KMS-11 (cell line): ENCODE measurements at regions not wholly inside any gene's neighbourhood (a gene's known extent, or its start where the extent isn't known, plus 50 kb on each side); places are given as distances from the start of the nearest gene placed in this dataset.

ENCODE experiments used
- H2AFZ ChIP-seq: fragments of 200-600 bp; sonication (generic); 2 replicates; pipeline ENCODE4 v1.6.1; 2016; ENCODE audit warnings: antibody characterized with exemption, mixed run types, low read depth
- H3K27ac ChIP-seq: fragments of 200-600 bp; sonication (generic); 2 replicates; pipeline ENCODE4 v1.6.1; 2016; ENCODE audit warnings: mild to moderate bottlenecking, mixed run types
- H3K27me3 ChIP-seq: fragments of 200-600 bp; sonication (generic); 2 replicates; pipeline ENCODE4 v1.6.1; 2017; ENCODE audit warnings: mild to moderate bottlenecking, low read depth, mixed run types, moderate library complexity; ENCODE audit not compliant: insufficient read depth
- H3K36me3 ChIP-seq: fragments of 200-600 bp; sonication (generic); 2 replicates; pipeline ENCODE4 v1.6.1; 2017; ENCODE audit warnings: mild to moderate bottlenecking, mixed run types; ENCODE audit not compliant: insufficient read depth
- H3K4me1 ChIP-seq: fragments of 200-600 bp; sonication (generic); 2 replicates; pipeline ENCODE4 v1.6.1; 2016; ENCODE audit warnings: mild to moderate bottlenecking, low read depth, mixed run types; ENCODE audit not compliant: poor library complexity, severe bottlenecking
- H3K4me2 ChIP-seq: fragments of 200-600 bp; sonication (generic); 2 replicates; pipeline ENCODE4 v1.7.0; 2016; ENCODE audit warnings: mild to moderate bottlenecking, mixed run types
- H3K4me3 ChIP-seq: fragments of 200-600 bp; sonication (generic); IDR thresholded peaks from 2 replicates; pipeline ENCODE4 v1.6.1; 2017; ENCODE audit warnings: low read depth, low read length, mixed read lengths; ENCODE audit not compliant: insufficient read depth
- H3K79me2 ChIP-seq: fragments of 200-600 bp; sonication (generic); 2 replicates; pipeline ENCODE4 v1.6.1; 2016; ENCODE audit warnings: low read depth, mixed run types; ENCODE audit not compliant: insufficient read depth
- H3K9ac ChIP-seq: fragments of 200-600 bp; sonication (generic); 2 replicates; pipeline ENCODE4 v1.6.1; 2016; ENCODE audit warnings: mild to moderate bottlenecking, mixed run types
- H4K20me1 ChIP-seq: fragments of 200-600 bp; sonication (generic); 2 replicates; pipeline ENCODE4 v1.6.1; 2016; ENCODE audit warnings: mild to moderate bottlenecking, mixed run types; ENCODE audit not compliant: insufficient read depth
- TF ChIP-seq, protein P1 (sequence below): fragments of 200-600 bp; sonication (generic); conservative IDR thresholded peaks from 2 replicates; pipeline ENCODE4 v1.6.1; 2017; ENCODE audit warnings: low read depth, mild to moderate bottlenecking, antibody characterized with exemption, low read length, moderate library complexity, mixed read lengths

DNA sequence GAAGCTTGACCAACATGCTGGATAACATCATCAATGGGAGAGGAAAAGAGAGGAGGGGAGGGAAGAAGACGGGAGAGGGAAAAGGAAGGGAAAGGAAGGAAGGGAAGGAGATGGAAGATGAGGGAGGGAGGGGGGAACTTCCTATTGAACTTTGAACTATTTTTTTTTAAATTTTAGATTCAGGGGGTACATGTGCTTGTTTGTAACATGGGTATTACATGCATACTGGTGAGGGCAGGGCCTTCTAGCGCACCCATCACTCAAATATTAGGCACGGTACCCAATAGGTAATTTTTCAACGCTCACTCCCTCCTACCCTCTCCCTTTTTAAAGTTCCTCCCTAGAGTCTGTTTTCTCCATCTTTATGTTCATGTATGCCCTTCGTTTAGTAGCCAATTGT is 383.2 kb upstream of the XYLT1 start:
- no peaks in the 10 kb centered on the region for H3K4me1 ChIP-seq
- H4K20me1 ChIP-seq, result no peaks in the 10 kb centered on the region
- H2AFZ ChIP-seq, result no peak overlapping the region
- TF ChIP-seq, protein P1, sequence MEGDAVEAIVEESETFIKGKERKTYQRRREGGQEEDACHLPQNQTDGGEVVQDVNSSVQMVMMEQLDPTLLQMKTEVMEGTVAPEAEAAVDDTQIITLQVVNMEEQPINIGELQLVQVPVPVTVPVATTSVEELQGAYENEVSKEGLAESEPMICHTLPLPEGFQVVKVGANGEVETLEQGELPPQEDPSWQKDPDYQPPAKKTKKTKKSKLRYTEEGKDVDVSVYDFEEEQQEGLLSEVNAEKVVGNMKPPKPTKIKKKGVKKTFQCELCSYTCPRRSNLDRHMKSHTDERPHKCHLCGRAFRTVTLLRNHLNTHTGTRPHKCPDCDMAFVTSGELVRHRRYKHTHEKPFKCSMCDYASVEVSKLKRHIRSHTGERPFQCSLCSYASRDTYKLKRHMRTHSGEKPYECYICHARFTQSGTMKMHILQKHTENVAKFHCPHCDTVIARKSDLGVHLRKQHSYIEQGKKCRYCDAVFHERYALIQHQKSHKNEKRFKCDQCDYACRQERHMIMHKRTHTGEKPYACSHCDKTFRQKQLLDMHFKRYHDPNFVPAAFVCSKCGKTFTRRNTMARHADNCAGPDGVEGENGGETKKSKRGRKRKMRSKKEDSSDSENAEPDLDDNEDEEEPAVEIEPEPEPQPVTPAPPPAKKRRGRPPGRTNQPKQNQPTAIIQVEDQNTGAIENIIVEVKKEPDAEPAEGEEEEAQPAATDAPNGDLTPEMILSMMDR, result no peak
- no peaks in the 10 kb centered on the region for H3K27me3 ChIP-seq
- H3K9ac ChIP-seq, result no peak overlapping the region
- H3K79me2 ChIP-seq, result no peaks in the 10 kb centered on the region
- no peak overlapping the region for H3K4me2 ChIP-seq
- H3K36me3 ChIP-seq, result no peaks in the 10 kb centered on the region
- no peak overlapping the region for H3K27ac ChIP-seq
- H3K4me3 ChIP-seq, result no peak overlapping the region

DNA sequence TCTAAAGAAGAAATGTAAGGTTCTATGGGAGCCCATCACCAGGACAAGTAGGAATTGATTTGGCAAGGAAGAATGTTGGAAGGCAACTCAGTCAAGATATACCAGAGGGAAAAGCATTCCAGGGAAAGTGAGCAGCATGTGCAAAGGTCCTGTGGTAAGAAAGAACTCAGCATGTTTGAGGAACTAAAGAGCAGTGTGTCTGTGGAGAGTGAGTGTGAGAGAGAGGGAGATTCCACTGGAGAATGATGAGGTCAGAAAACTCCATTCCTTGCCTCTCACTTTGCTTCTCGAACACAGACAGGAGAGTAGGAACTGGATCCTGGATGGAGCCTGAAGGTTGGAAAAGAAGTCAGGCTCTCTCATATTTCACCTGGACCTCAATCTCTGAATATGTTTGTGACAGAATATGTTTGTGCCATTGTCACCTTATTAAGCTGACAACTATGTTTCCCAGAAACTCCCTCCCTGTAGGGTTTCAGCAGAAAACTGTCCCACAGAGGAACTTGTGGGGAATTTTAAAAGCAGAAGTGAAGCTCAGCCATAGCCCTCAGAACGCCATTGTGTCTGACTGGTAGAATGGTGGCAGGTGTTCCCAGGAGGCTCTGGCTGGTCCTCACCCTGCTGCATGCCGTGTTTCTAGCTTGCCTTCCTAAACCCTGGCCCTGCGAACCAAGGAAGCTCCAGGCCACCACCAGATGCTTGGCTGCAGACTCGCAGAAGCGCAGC is 382.4 kb upstream of the XYLT1 start:
- Histone ChIP-seq H3K36me3 (no peaks in the 10 kb centered on the region), H3K27ac (no peak overlapping the region), H3K4me3 (no peak overlapping the region), H3K79me2 (no peaks in the 10 kb centered on the region), H2AFZ (no peak overlapping the region), H3K27me3 (no peaks in the 10 kb centered on the region), H3K4me1 (no peaks in the 10 kb centered on the region), H4K20me1 (no peaks in the 10 kb centered on the region), H3K4me2 (no peak overlapping the region), H3K9ac (no peak overlapping the region)
- TF ChIP-seq, protein P1, result no peak

DNA sequence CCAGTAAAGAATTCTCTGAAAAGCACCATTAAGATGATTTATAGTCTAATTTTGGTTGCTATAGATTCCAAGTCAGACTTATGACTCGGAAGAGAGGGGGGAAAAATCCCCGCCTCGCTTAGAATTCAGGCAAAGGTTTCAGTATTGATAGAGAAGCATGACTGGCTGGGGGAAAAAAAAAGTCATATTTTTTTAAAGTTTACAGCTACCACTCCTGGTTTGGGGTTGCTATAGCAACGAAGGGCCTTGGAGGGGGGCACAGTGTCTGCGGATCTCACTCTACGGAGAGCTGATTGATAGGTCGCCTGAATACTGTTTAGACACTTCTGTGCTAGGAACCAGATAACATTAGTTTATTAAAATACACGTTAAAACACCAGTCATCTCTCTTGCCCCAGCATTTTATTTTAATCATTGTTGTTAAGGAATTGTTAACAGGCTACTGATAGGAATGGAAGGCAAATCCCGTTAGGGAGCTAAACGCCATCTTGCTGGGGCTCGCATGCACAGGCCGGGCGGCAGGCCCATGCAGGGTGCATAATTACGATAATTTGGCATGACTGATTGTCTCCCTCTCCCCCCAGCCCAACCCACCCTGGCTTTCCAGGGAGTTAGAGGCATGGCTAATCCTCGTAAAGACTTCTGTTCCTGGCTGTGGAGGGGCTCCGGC is 380.0 kb upstream of the XYLT1 start:
- H3K79me2 ChIP-seq, result no peaks in the 10 kb centered on the region
- no peak overlapping the region for H3K9ac ChIP-seq
- H3K27ac ChIP-seq, result no peak overlapping the region
- TF ChIP-seq, protein P1, result no peak
- H3K4me2 ChIP-seq, result no peak overlapping the region
- no peaks in the 10 kb centered on the region for H4K20me1 ChIP-seq
- no peaks in the 10 kb centered on the region for H3K4me1 ChIP-seq
- H3K4me3 ChIP-seq, result no peak overlapping the region
- H3K27me3 ChIP-seq, result no peaks in the 10 kb centered on the region
- no peak overlapping the region for H2AFZ ChIP-seq
- H3K36me3 ChIP-seq, result no peaks in the 10 kb centered on the region

DNA sequence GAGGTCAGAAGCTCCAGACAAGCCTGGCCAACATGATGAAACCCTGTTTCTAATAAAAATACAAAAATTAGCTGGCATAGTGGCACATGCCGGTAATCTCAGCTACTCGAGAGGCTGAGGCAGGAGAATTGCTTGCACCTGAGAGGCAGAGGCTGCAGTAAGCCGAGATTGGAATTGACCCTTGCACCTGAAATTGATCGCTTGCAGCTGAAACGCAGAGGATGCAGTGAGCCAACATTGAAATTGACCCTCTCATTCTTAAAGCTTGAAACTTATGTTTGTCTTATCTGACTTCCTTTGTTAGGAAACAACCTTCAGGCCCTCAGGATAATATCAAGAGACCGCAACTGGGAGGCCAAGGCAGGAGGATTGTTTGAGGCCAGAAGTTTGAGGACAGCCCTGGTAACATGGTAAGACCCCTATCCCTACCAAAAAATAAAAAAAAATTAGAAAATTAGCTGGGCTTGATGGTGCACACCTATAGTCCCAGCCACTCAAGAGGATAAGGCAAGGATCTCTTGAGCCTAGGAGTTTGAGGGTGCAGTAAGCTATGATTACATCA is 376.6 kb upstream of the XYLT1 start:
- Histone ChIP-seq H3K4me1 (no peaks in the 10 kb centered on the region), H3K36me3 (no peaks in the 10 kb centered on the region), H3K9ac (no peak overlapping the region), H3K4me2 (no peak overlapping the region), H2AFZ (no peak overlapping the region), H3K27me3 (no peaks in the 10 kb centered on the region), H3K27ac (no peak overlapping the region), H3K4me3 (no peak overlapping the region), H4K20me1 (no peaks in the 10 kb centered on the region), H3K79me2 (no peaks in the 10 kb centered on the region)
- TF ChIP-seq, protein P1, result no peak
